ENCODE measurements at regions not wholly inside any gene's neighbourhood (a gene's known extent, or its start where the extent isn't known, plus 50 kb on each side); places are given as distances from the start of the nearest gene placed in this dataset.

- TF ChIP-seq ZNF800 (CRISPR knock-in tag; IDR thresholded peaks at IDR 0.05) = no peak
- TF ChIP-seq ARID3A (IDR thresholded peaks at IDR 0.05; ENCODE audit: low read depth, low read length) = peak; percentile 69; the same call in 1 of the 2 replicates
- peak; percentile 94 for TF ChIP-seq TCF7 (IDR thresholded peaks at IDR 0.05; ENCODE audit: low read depth)
- TF ChIP-seq ZNF7 (CRISPR knock-in tag; IDR thresholded peaks at IDR 0.05) = no peak
- no peak for TF ChIP-seq IKZF1 (IDR thresholded peaks at IDR 0.05)
- TF ChIP-seq MIER3 (CRISPR knock-in tag; IDR thresholded peaks at IDR 0.05; ENCODE audit: borderline replicate concordance) = peak; percentile 98
- TF ChIP-seq ZNF260 (CRISPR knock-in tag; IDR thresholded peaks at IDR 0.05; ENCODE audit: borderline replicate concordance, low read depth) = no peak
- 0 out of 2 replicates have a peak, but pooled peaks have one; percentile 5 for TF ChIP-seq ZNF749 (CRISPR knock-in tag; IDR thresholded peaks at IDR 0.05; ENCODE audit: borderline replicate concordance)
- TF ChIP-seq U2AF2 (IDR thresholded peaks at IDR 0.05; ENCODE audit: low read depth, low read length) = no peak
- TF ChIP-seq ZNF484 (CRISPR knock-in tag; IDR thresholded peaks at IDR 0.05; ENCODE audit: borderline replicate concordance, low read depth) = peak; percentile 79; the same call in 1 of the 2 replicates
- TF ChIP-seq RARG (CRISPR knock-in tag; IDR thresholded peaks at IDR 0.05; ENCODE audit: low read depth) = no peak
- no peak for TF ChIP-seq POLR2G (IDR thresholded peaks at IDR 0.05; ENCODE audit: low read depth, low read length)
- TF ChIP-seq CENPBD1 (CRISPR knock-in tag; IDR thresholded peaks at IDR 0.05; ENCODE audit: borderline replicate concordance, low read depth) = no peak
- TF ChIP-seq ZSCAN5A (CRISPR knock-in tag; IDR thresholded peaks at IDR 0.05; ENCODE audit: borderline replicate concordance) = no peak
- TF ChIP-seq ZNF891 (CRISPR knock-in tag; IDR thresholded peaks at IDR 0.05) = no peak
- no peak for TF ChIP-seq FOXM1 (CRISPR knock-in tag; IDR thresholded peaks at IDR 0.05)
- no peak; the same call in 1 of the 2 replicates for TF ChIP-seq JDP2 (CRISPR knock-in tag; IDR thresholded peaks at IDR 0.05; ENCODE audit: borderline replicate concordance)
- TF ChIP-seq TCF7L2 (IDR thresholded peaks at IDR 0.05; ENCODE audit: low read depth, low read length) = no peak
- TF ChIP-seq ZNF274 (CRISPR knock-in tag; IDR thresholded peaks at IDR 0.05) = no peak
- TF ChIP-seq ZNF619 (CRISPR knock-in tag; IDR thresholded peaks at IDR 0.05) = 0 out of 2 replicates have a peak, but pooled peaks have one; percentile 54
- TF ChIP-seq CHD2 (IDR thresholded peaks at IDR 0.05; ENCODE audit: low read depth, low read length) = no peak
- no peak for TF ChIP-seq USF2 (IDR thresholded peaks at IDR 0.05; ENCODE audit: low read depth, low read length)
- no peak for TF ChIP-seq USF2 (CRISPR knock-in tag; IDR thresholded peaks at IDR 0.05; ENCODE audit: borderline replicate concordance)
Measured at GRCh38 chr11:69969890-69970784, 108.0 kb upstream of the ANO1 start (continued).

Measured in HepG2 (cell line).